SW 1271 (cell line): ENCODE measurements at regions not wholly inside any gene's neighbourhood (a gene's known extent, or its start where the extent isn't known, plus 50 kb on each side); places are given as distances from the start of the nearest gene placed in this dataset.

Experiments used
- DNase-seq, 2 experiments: peaks; one replicate each; lab custom pipeline; 2025; lab: John Stamatoyannopoulos, UW

DNA sequence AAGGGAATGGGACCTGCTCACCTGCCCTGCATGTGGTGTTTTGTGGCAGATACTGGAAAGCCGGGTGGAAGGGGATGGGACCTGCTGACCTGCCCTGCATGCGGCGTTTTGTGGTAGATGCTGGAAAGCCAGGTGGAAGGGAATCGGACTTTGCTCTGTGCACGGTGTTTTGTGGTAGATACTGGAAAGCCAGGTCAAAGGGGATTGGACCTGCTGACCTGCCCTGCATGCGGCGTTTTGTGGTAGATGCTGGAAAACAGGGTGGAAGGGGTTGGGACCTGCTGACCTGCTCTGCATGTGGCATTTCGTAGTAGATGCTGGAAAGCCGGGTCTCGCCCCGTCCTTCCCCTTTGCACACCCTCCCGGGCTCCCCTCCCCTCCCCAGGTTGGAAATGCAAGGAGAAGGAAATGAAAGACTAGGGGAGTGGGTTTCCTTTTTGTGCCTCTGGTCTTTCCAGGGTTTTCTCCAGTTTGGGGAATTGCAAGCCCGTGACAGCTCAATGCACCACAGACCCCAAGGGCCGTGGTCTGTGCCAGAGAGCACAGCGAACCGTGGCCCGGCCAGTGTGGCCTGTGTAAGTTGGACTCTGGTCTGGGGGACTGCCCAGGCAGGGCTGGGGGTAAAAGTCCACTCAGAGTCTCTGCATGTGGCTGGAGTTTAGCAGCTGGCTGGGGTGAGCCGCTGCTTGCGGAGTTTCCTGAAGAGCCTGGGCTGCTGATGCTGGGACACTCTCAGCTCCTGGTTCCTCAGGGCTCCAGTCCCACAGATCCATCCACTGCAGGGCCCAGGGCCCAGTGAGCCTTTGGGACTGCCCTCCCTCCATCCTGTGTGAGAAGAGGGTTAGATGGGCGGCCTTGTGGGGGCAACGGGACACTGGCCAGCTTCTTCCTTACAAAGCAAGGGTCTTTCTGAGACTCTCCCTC lies 105.5 kb downstream of the CRYAA start:
- DNase-seq: no peak

GRCh38 chr21:43273708-43274021 lies 104.9 kb downstream of the CRYAA start:
- DNase-seq: no peak

GRCh38 chr21:43273016-43273707 lies 104.4 kb downstream of the CRYAA start:
- DNase-seq: no peak

DNA sequence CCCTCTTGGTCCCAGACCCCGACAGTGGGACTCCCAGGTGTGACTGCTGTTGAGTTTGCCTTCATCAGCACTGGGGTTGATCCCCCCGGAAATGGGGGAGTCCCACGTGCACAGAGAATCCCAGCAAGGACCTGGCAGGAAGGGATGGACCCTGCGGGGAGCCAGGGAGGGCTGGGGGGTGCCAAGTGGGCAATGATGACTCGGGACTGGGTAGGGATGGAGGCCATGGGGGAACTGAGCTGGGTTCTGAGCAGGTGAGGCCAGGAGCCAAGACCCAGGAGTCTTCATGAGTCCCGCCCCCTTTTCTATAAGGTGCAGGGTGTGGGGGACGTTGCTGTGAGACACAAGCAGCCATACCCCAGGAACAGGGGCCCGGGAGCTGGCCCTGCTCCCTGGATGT lies 103.8 kb downstream of the CRYAA start:
- no peak for DNase-seq

GRCh38 chr21:43271452-43272020 lies 102.7 kb downstream of the CRYAA start:
- DNase-seq: no peak

DNA sequence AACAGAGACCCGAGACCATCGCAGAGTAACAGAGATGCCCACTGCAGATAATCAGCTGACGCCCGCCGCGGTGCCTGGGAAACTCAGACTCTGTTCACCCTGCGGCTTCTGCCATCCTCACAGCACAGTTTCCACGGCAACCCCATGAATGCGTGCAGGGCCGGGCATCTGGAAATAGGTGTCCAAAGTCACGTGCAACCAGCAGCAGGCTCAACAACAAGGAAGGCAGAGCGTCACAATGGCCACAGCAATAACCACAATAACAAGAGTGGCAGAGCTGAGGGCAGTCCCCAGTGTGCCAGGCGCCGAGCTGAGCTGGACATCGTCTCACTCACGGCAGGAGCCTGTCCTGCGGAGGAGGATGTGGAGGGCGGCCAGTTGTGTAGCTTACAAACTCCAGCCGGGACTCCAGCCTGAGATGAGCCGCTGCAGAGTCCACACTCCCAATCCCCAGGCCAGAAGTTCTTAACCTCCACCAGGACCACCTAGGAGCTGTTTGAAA lies 102.0 kb downstream of the CRYAA start:
- DNase-seq: no peak

DNA sequence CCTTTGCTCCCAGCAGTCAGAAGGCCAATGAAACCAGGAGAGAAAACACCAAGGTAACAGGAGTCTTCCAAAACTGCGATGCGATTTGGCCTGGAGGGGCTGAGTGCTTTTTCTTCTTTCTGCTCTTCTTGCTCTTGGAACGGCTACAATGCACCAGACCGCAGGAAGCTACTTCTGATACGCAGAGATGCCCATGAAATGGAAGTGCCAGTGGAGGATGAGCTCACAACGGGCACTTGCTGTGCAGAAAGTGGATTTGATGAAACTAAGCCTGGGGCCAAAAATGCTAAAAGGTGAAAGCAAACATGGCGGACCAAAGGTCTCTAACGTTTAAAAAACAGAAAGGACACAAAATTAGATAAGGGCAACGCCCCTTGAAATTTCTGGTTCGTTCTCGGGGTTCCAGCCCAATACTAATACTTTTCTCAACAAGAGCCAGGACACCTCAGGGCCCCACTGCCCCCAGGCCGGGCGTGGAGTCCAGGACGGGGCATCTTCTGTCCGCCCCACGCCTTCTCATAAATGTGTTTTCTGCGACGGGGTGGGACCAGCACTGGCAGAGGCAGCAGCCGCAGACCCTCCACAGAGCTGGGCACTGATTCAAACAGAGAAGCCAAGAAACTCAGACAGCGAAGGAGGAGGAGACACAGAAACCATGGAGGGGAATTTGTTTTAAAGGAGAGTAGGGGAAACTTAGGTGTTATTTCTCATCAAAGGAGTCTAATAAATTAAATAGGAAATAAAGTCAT lies 101.3 kb downstream of the CRYAA start:
- no peak for DNase-seq

- no peak for DNase-seq
Measured at GRCh38 chr21:43269440-43269839, 100.6 kb downstream of the CRYAA start.

GRCh38 chr21:43268804-43269186 lies 100.0 kb downstream of the CRYAA start:
- no peak for DNase-seq

- DNase-seq: no peak
Measured at GRCh38 chr21:43268086-43268803, 99.4 kb downstream of the CRYAA start.

DNA sequence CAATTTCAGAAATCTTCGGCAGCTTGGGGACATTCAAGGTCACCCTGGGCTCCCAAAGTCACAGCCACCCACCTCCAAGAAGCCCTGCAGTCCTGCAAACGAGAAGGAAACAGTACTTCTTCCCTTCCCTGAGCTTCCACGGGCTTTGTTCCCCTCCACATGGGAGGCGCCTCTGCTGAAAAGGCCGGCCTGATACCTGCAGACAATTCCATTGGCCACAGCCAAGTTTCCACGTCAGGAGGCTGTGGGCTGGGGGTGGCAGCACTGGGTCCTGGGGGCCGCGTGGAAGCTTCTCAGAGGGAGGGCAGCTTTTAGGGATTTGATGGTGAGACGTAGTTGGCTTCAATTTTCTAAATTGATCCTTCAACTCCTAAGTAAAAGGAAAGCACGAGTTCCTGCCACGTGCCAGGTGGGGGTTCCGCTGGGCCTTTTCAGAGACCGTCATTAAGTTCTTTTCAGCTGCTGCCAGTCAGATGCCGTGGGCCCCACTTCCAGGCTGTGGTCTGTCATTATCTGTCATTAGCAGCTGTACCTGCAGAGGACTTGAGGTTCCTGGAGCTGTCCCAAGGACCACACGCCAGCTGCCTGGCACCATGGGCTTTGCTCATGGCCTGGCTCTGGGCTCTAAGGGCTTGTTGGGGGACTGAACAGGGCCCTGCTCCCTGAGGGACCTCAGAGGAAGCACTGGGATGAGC lies 98.7 kb downstream of the CRYAA start:
- DNase-seq: no peak

DNA sequence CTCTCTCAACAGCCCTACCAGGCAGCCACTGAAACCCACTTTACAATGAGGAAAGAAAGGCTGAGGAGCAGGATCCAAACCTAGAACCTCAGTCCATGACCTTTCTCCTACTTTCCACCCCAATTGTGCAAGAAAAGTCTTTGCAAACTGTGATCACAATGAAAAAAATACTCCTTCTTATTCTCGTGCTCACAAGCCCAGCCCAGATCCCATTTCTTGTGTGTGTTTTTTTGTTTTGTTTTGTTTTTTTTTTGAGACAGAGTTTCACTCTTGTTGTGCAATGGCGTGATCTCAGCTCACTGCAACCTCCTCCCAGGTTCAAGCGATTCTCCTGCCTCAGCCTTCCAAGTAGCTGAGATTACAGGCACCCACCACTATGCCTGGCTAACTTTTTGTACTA lies 97.7 kb downstream of the CRYAA start:
- no peak for DNase-seq

- DNase-seq: no peak
Measured at GRCh38 chr21:43262427-43262826, 93.6 kb downstream of the CRYAA start.
